GM23338 (cell line): ENCODE measurements at regions not wholly inside any gene's neighbourhood (a gene's known extent, or its start where the extent isn't known, plus 50 kb on each side); places are given as distances from the start of the nearest gene placed in this dataset.

Experiments used
- ATAC-seq: fragments of 200-7000 bp; cut with Tn5 transposase; 3 replicates; pipeline ENCODE4 v1.9.1; 2020
- DNase-seq: peaks from one replicate; pipeline ENCODE4 v3.0.0-alpha.2; 2015; ENCODE audit warnings: low spot score
- H2AFZ ChIP-seq: fragments of 200-600 bp; sonication (generic); 2 replicates; pipeline ENCODE4 v1.8.0; 2016; ENCODE audit warnings: antibody characterized with exemption, mild to moderate bottlenecking, moderate library complexity
- H3F3A ChIP-seq: fragments of 200-600 bp; sonication (generic); replicated peaks from 2 replicates; pipeline ENCODE4 v1.8.0; 2017; ENCODE audit warnings: antibody characterized with exemption, mixed run types, low read depth
- H3K27ac ChIP-seq: fragments of 200-600 bp; sonication (generic); 2 replicates; pipeline ENCODE4 v1.6.1; 2016; ENCODE audit warnings: low read depth
- H3K27me3 ChIP-seq: fragments of 200-600 bp; sonication (generic); 2 replicates; pipeline ENCODE4 v1.8.0; 2016; ENCODE audit warnings: mild to moderate bottlenecking, mixed run types, moderate library complexity; ENCODE audit not compliant: insufficient read depth
- H3K36me3 ChIP-seq: fragments of 200-600 bp; sonication (generic); 2 replicates; pipeline ENCODE4 v1.8.0; 2016; ENCODE audit warnings: mild to moderate bottlenecking; ENCODE audit not compliant: insufficient read depth
- H3K4me1 ChIP-seq: fragments of 200-600 bp; sonication (generic); 2 replicates; pipeline ENCODE4 v1.8.0; 2016; ENCODE audit warnings: mild to moderate bottlenecking, moderate library complexity; ENCODE audit not compliant: insufficient read depth
- H3K4me2 ChIP-seq: fragments of 200-600 bp; sonication (generic); 2 replicates; pipeline ENCODE4 v1.7.1; 2017; ENCODE audit warnings: mixed run types
- H3K4me3 ChIP-seq: fragments of 200-600 bp; sonication (generic); 2 replicates; pipeline ENCODE4 v1.6.1; 2016; ENCODE audit warnings: mixed run types
- H3K79me2 ChIP-seq: fragments of 200-600 bp; sonication (generic); replicated peaks from 2 replicates; pipeline ENCODE4 v1.8.0; 2017; ENCODE audit warnings: mild to moderate bottlenecking; ENCODE audit not compliant: insufficient read depth
- H3K9me2 ChIP-seq: fragments of 200-600 bp; sonication (generic); 2 replicates; pipeline ENCODE4 v1.8.0; 2017; ENCODE audit not compliant: insufficient read depth
- H4K20me1 ChIP-seq: fragments of 200-600 bp; sonication (generic); replicated peaks from 2 replicates; pipeline ENCODE4 v1.8.0; 2017; ENCODE audit warnings: mild to moderate bottlenecking; ENCODE audit not compliant: insufficient read depth
- H3K27ac Mint-ChIP-seq: 2 replicates; pipeline ENCODE4 v1.8.0; 2020; ENCODE audit warnings: inconsistent platforms, mild to moderate bottlenecking, moderate library complexity, mixed read lengths
- H3K27me3 Mint-ChIP-seq: 3 replicates; pipeline ENCODE4 v1.8.0; 2022; ENCODE audit warnings: low read depth, mild to moderate bottlenecking, moderate library complexity, mixed read lengths, inconsistent platforms; ENCODE audit not compliant: insufficient read depth, poor library complexity
- H3K36me3 Mint-ChIP-seq: 3 replicates; pipeline ENCODE4 v1.8.0; 2021; ENCODE audit warnings: low read depth, mild to moderate bottlenecking, inconsistent platforms, moderate library complexity, mixed read lengths
- H3K4me1 Mint-ChIP-seq: 3 replicates; pipeline ENCODE4 v1.8.0; 2020; ENCODE audit warnings: mild to moderate bottlenecking, inconsistent platforms, mixed read lengths
- H3K4me3 Mint-ChIP-seq: 3 replicates; pipeline ENCODE4 v1.8.0; 2021; ENCODE audit warnings: moderate library complexity, mild to moderate bottlenecking, inconsistent platforms, mixed read lengths
- H3K9me3 Mint-ChIP-seq: 3 replicates; pipeline ENCODE4 v1.8.0; 2020; ENCODE audit warnings: moderate library complexity, mild to moderate bottlenecking, inconsistent platforms, mixed read lengths
- CREB1 ChIP-seq: fragments of 250-450 bp; sonication (Bioruptor Pico); IDR thresholded peaks from 2 replicates; pipeline ENCODE4 v1.5.0; 2020; ENCODE audit warnings: low read depth, mild to moderate bottlenecking, moderate library complexity
- EZH2phosphoT487 ChIP-seq: fragments of 200-600 bp; sonication (generic); IDR thresholded peaks from one replicate; pipeline ENCODE4 v1.8.1; 2018; ENCODE audit warnings: antibody characterized with exemption; ENCODE audit not compliant: unreplicated experiment
- NANOG ChIP-seq: IDR thresholded peaks from 2 replicates; pipeline ENCODE4 v1.6.1; 2016; ENCODE audit warnings: antibody characterized with exemption, borderline replicate concordance
- POLR2AphosphoS5 ChIP-seq: IDR thresholded peaks from 2 replicates; pipeline ENCODE4 v1.6.1; 2016; ENCODE audit warnings: antibody characterized with exemption, low read depth
- STAT1 ChIP-seq: IDR thresholded peaks from one replicate; pipeline ENCODE4 v1.6.1; 2016; ENCODE audit warnings: antibody characterized with exemption; ENCODE audit not compliant: unreplicated experiment
- ZNF114 ChIP-seq: fragments of 250-450 bp; sonication (Bioruptor Pico); IDR thresholded peaks from 2 replicates; pipeline ENCODE4 v1.5.0; 2020; ENCODE audit warnings: mild to moderate bottlenecking, moderate library complexity
- ZNF462 ChIP-seq: fragments of 250-450 bp; sonication (Bioruptor Pico); IDR thresholded peaks from 2 replicates; pipeline ENCODE4 v1.5.0; 2020; ENCODE audit warnings: mild to moderate bottlenecking, moderate library complexity
- TF ChIP-seq, protein P1 (sequence below): IDR thresholded peaks from 2 replicates; pipeline ENCODE4 v1.6.1; 2016; ENCODE audit warnings: antibody characterized with exemption

- no peak for TF ChIP-seq ZNF462 (CRISPR knock-in tag)
- no peak for TF ChIP-seq CREB1
Measured at GRCh38 chr9:116094846-116095245, 58.7 kb upstream of the PAPPA start (continued).

GRCh38 chr9:116095403-116095802, 58.2 kb upstream of the PAPPA start:
- no peaks in the 10 kb centered on the region for H3K27me3 ChIP-seq
- H3K79me2 ChIP-seq = no peaks in the 10 kb centered on the region
- no peaks in the 10 kb centered on the region for H3F3A ChIP-seq
- H3K27me3 Mint-ChIP-seq = peaks cover 4% of the 10 kb centered on the region
- H4K20me1 ChIP-seq = no peaks in the 10 kb centered on the region
- H3K9me2 ChIP-seq = peaks cover 14% of the 10 kb centered on the region
- H3K4me3 ChIP-seq = no peak overlapping the region
- no peak overlapping the region for H3K27ac ChIP-seq
- no peaks in the 10 kb centered on the region for H3K36me3 Mint-ChIP-seq
- peaks cover 13% of the 10 kb centered on the region for H3K4me1 Mint-ChIP-seq
- no peak overlapping the region for H3K4me2 ChIP-seq
- no peak for DNase-seq
- H3K9me3 Mint-ChIP-seq = peaks cover 6% of the 10 kb centered on the region; the same call in 2 of the 3 replicates
- H3K4me1 ChIP-seq = no peaks in the 10 kb centered on the region
- H3K4me3 Mint-ChIP-seq = no peak overlapping the region
- H3K36me3 ChIP-seq = no peaks in the 10 kb centered on the region
- no peak overlapping the region for H3K27ac Mint-ChIP-seq
- ATAC-seq = no peak
- TF ChIP-seq POLR2AphosphoS5 (no peak), ZNF462 (CRISPR knock-in tag) (no peak), CREB1 (no peak), NANOG (no peak), ZNF114 (CRISPR knock-in tag) (no peak), EZH2phosphoT487 (no peak), STAT1 (no peak)
- TF ChIP-seq, protein P1, sequence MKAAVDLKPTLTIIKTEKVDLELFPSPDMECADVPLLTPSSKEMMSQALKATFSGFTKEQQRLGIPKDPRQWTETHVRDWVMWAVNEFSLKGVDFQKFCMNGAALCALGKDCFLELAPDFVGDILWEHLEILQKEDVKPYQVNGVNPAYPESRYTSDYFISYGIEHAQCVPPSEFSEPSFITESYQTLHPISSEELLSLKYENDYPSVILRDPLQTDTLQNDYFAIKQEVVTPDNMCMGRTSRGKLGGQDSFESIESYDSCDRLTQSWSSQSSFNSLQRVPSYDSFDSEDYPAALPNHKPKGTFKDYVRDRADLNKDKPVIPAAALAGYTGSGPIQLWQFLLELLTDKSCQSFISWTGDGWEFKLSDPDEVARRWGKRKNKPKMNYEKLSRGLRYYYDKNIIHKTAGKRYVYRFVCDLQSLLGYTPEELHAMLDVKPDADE = no peak
- H2AFZ ChIP-seq = no peak overlapping the region
